D341Med (cell line): ENCODE measurements at regions not wholly inside any gene's neighbourhood (a gene's known extent, or its start where the extent isn't known, plus 50 kb on each side); places are given as distances from the start of the nearest gene placed in this dataset.
"Not testable (repeated sequence)": the region's sequence is repeated elsewhere in the genome, so short reads cannot be mapped to it uniquely, and the experiment has no call there.

ENCODE experiments used
- DNase-seq: peaks from one replicate; pipeline ENCODE4 v3.0.0; 2012; ENCODE audit warnings: low spot score

- not testable (repeated sequence) for DNase-seq
Observed at GRCh38 chr21:15477773-15478172, 252.0 kb upstream of the USP25 start.

DNA sequence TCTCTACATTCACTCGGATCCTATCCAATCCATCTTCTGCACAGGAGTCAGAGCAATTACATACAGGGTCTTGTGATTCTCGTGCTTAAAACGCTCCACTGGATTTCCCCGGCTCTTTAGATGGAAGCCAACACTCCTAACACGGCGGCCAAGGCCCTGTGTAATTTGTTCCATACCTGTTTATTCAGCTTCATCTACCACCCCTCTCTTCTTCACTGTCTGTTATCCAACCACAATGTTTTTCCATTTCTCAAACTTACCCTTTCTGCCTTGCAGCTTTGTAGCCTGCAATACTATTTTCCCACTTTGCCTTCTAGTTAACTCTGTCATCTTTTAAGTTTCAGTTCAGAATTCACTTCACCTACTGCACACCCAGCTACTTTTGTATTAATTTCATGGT lies 249.6 kb upstream of the USP25 start:
- DNase-seq = no peak

DNA sequence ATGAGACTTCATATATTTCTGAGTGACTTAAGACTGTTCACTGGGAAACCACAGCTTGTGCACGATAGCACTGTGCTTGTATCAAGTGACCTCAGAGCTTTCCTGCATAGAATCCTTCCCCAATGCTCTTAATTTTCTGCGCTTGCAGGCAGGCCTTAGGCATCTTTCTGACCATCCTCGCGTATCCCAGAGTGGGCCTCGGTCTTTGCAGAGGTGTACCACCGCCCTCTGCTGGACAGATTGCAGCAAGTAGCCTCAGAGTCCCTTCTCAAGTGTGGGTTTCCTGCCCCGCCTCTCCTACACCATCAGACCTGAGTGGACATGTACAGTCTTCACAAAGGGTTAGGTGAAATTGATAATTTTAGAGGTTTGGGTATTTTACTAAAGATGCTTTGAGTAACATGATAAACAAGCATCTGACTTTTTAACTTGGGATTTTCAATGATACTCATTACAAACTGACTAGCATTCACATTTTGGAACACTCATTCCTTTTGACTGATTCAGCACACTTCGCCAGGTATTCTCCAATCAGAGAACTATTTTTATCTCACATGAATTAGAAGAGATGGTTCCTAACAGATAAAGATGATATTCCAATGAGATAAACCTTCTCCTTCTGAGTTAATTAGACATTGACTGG lies 246.5 kb upstream of the USP25 start:
- peak; percentile 82 for DNase-seq

DNA sequence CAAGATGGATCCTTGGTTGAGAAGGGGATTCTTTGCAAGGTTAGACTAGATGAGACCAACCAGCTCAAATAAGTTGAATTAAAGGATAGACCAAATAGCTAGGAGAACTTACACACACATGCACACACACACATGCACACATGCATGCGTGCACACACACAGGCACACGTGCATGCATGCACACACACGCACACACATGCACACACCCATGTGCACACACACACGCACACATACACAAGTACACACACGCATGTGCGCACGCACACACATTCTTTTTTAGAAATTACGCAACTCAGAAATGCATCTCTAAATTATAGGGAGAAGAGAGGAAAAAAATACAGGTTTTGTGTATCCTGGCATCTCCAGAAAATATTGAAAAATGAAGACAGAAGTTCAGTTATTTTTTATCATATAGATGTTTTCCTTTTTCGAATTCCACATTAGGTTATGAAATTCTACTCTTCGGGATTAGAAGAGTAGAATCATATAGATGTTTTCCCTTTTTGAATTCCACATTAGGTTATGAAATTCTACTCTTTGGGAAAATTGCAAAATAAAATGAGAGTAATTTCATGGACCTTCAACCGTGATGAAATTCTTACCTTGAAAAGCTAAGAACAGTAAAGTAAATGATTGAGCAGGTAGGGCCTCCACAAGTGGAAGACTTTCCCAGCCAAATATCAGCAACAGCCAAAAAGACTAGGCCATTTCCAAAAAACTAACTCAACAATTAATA lies 243.2 kb upstream of the USP25 start:
- DNase-seq = no peak

GRCh38 chr21:15487196-15487550 lies 242.6 kb upstream of the USP25 start:
- DNase-seq = no peak

GRCh38 chr21:15491100-15491499 lies 238.7 kb upstream of the USP25 start:
- no peak for DNase-seq

DNA sequence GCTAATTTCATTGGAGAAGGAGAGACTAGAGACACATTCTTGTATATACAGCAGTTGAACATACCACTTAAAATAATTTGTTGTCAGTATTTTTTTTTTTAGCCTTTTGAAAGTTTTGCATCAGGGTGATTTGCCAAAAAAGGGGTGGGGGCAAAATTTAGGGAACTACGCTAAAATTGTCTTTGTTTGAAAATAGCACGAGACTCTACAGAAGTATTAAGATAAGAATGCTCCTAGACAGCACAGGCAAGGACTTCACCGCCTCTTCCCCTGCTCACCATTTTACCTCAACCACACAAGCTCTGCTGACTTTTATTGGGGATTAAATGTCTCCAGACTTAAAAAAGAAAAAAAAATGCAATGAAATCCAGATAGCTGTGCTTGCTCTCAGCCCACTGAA lies 236.1 kb upstream of the USP25 start:
- DNase-seq = no peak

DNA sequence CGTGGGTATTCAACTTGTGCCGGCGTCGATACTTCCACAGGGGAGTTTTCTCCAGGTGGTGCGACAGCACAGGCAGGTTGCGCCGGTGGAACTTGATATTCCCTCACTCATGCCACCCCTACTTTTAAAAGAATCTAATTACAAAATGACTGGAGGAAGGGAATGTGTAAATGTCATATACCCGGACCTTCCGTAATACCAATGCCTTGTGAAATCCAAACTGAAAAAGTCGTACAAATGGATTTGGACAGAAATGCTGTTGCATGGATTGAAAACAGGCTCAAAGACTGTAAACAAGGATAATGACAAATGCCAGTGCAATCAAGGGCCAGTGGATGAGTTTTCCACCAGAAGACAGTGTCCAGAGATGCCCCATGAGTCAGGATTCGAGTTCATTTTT lies 235.3 kb upstream of the USP25 start:
- DNase-seq = no peak

GRCh38 chr21:15495965-15496364 lies 233.8 kb upstream of the USP25 start:
- no peak for DNase-seq

- no peak for DNase-seq
Observed at GRCh38 chr21:15496911-15497310, 232.9 kb upstream of the USP25 start.

- no peak for DNase-seq
Observed at GRCh38 chr21:15498455-15498854, 231.3 kb upstream of the USP25 start.

DNA sequence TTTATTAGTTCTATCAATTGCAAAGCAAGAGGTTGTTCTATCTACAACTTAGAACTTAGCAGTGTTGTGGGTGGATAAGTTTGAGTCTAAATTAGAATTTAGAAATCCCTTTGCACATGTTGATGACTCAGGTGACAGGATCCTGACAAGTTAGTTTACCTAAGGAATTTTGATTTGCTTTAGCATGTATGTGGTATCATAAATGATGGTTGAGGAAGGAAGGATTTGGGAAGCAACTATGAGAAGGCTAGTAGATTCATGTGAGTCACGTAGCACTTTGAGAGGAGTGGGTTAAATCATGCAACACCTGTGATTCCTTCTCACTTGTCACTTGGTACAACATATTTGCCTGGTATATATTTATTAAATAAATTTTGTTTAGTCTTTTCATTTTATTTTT lies 223.7 kb upstream of the USP25 start:
- no peak for DNase-seq

DNA sequence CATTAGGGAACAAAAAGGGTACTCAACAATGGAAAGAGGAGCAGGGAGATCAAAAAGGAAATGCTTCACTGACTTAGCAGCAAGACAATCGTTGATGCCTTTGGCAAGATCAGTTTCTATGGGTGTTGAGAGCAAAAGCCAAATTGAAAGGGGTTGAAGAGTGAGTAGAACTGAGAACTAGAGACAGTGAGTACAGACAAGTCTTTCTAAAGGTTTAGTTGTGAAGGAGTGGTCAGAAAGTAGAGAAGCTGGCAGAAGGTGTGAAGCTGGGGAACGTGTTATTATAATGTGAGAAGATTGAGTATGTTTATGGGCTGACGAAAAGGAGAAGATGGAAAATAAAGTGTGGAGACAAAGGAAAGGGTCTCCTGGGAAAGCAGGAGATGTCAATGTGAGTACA lies 221.2 kb upstream of the USP25 start:
- no peak for DNase-seq

GRCh38 chr21:15514073-15514946 lies 215.5 kb upstream of the USP25 start:
- no peak for DNase-seq

DNA sequence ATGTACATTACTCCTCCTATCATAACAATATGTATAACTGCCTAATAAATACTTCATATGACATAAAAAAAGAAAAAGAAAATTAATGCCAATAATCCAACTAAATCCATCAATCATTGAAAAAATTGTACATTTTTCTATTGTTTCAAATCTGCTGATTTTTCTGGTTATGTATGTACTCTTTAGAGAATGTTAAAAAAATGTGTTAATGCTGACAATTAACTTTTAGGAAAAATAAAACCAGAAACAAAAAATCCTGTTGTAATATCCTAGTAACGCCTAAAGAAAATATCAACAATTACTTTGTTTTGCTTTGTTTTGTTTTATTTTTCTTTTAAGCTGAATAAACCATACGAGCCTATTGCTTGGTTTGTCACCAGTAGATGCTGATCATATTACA lies 213.9 kb upstream of the USP25 start:
- no peak for DNase-seq

DNA sequence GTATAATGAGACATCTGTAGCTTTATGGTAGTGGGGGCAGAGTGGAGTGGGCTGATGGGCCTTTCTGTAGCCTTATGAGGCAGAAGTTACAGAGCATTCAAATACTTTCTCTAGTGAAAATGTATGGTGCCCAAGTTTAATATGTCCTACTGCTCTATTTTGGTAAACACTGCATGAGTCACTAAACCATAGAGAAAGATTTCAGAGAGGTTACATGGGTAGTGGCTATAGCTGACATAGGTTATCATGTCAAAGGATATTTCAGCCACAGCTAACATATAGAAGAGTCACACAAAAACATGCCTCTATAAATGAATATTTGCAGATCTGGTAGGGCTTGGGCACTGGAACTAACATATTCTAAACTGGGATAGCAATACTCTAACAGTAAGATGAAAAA lies 212.4 kb upstream of the USP25 start:
- DNase-seq = no peak

GRCh38 chr21:15520811-15521643 lies 208.8 kb upstream of the USP25 start:
- DNase-seq = no peak

- no peak for DNase-seq
Observed at GRCh38 chr21:15521644-15522001, 208.2 kb upstream of the USP25 start.

DNA sequence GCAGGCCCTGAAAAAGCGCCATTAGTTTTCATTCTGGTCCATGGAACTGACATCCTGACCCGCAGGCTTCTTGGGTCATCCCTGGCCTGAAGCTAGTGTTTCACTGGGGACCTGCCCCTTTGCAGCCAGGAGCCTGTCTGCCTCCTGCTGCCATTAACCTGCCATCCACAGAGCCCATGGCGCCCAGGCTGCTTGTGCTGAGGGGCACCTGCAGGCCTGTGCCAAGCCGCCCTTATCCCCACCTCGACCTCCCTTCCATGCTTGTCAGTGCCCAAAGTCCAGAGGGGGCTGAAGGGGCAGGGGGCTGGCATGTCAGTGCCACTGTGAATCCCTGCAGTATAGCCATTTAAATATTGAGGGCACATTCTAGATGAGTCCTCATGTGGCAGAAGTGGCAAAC lies 207.6 kb upstream of the USP25 start:
- no peak for DNase-seq

GRCh38 chr21:15524855-15525254 lies 204.9 kb upstream of the USP25 start:
- no peak for DNase-seq

DNA sequence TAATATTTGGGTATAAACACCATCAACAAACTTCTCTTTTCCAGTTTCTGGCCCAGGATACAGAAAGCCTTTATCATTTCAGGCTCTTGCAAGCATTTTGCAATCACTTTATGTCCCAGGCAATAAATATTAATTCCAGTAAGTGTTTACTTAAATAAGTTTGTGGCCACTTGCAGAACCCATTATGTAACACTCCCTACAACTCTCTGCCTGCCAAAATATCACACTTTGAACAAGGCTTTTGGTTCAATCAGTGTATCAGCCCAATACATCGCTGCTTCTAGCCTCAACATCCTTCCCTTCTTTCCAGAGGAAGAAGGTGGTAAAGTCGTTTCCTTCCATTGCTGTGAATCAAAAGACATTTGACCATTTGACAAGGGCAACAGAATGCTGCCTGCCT lies 203.0 kb upstream of the USP25 start:
- DNase-seq = no peak

- DNase-seq = no peak
Observed at GRCh38 chr21:15528346-15528745, 201.4 kb upstream of the USP25 start.
